Spleen (tissue), 11 donors: ENCODE measurements at regions not wholly inside any gene's neighbourhood (a gene's known extent, or its start where the extent isn't known, plus 50 kb on each side); places are given as distances from the start of the nearest gene placed in this dataset.

Experiments used
- DNase-seq: peaks from one replicate; pipeline ENCODE4 v3.0.0-alpha.2; 2020
- H3K27ac ChIP-seq, 8 donors: fragments of 200-600 bp; sonication (generic) in 7 of 8; 1 replicate in 4 of 8; 2 replicates in 4 of 8; pipeline versions ENCODE4 v1.5.0 to v1.8.0; 2016 to 2021; ENCODE audit warnings: inconsistent platforms in 4 of 8, mild to moderate bottlenecking in 4 of 8, moderate library complexity in 1 of 8
- H3K27me3 ChIP-seq, 7 donors: fragments of 200-600 bp; sonication (generic) in 6 of 7; replicated peaks in 1 of 7; 1 replicate in 4 of 7; 2 replicates in 3 of 7; pipeline versions ENCODE4 v1.5.0 to v1.8.0; 2016 to 2021; ENCODE audit warnings: inconsistent platforms in 3 of 7, mild to moderate bottlenecking in 1 of 7
- H3K36me3 ChIP-seq, 6 donors: fragments of 200-600 bp; sonication (generic) in 5 of 6; 1 replicate in 4 of 6; 2 replicates in 2 of 6; pipeline versions ENCODE4 v1.5.0 to v1.8.0; 2016 to 2021; ENCODE audit warnings: inconsistent platforms in 2 of 6
- H3K4me1 ChIP-seq, 6 donors: fragments of 200-600 bp; sonication (generic) in 5 of 6; 1 replicate in 3 of 6; 2 replicates in 3 of 6; pipeline versions ENCODE4 v1.5.0 to v1.8.0; 2016 to 2021; ENCODE audit warnings: inconsistent platforms in 3 of 6
- H3K4me3 ChIP-seq, 8 donors: fragments of 200-600 bp; sonication (generic) in 7 of 8; 1 replicate in 4 of 8; 2 replicates in 4 of 8; pipeline versions ENCODE4 v1.5.0 to v1.8.0; 2016 to 2021; ENCODE audit warnings: inconsistent platforms in 4 of 8, mild to moderate bottlenecking in 4 of 8, moderate library complexity in 2 of 8
- H3K9me3 ChIP-seq, 8 donors: fragments of 200-600 bp; sonication (generic) in 7 of 8; 1 replicate in 4 of 8; 2 replicates in 4 of 8; pipeline versions ENCODE4 v1.5.0 to v1.8.0; 2016 to 2021; ENCODE audit warnings: inconsistent platforms in 4 of 8
- POLR2A ChIP-seq, 3 donors: fragments of 450-650 bp; IDR thresholded peaks; one replicate each; pipeline ENCODE4 v1.5.1; 2017; ENCODE audit warnings: antibody characterized with exemption in 3 of 3, mild to moderate bottlenecking in 1 of 3
- POLR2AphosphoS5 ChIP-seq, 3 donors: sonication (generic); formaldehyde crosslinking; IDR thresholded peaks; one replicate each; pipeline ENCODE4 v1.5.1; 2017; ENCODE audit warnings: antibody characterized with exemption in 3 of 3
- WGBS, 5 donors: extraction: QIAGEN DNeasy Blood & Tissue Kit in 3 of 5; methylation state at CpG; one replicate each; pipeline versions ENCODE4 v1.1.5 to v1.1.7; 2013 to 2018; 5-methylcytosine and 5-hydroxymethylcytosine counted together
- intact Hi-C: fragments of 100-400 bp; cut with DNase I; formaldehyde crosslinking; loops from one replicate; pipeline ENCODE4 v1.15.0; 2023; ENCODE audit warnings: low total_unique reads
- TF ChIP-seq, protein P1 (sequence below), 11 experiments: fragments of 200-600 bp in 7 of 11; fragments of 450-650 bp in 4 of 11; sonication (generic) in 4 of 11; IDR thresholded peaks in 8 of 11; conservative IDR thresholded peaks in 3 of 11; 1 replicate in 7 of 11; 2 replicates in 4 of 11; pipeline versions ENCODE4 v1.4.0 to v1.8.0; 2016 to 2021; ENCODE audit warnings: antibody characterized with exemption in 11 of 11, inconsistent platforms in 4 of 11, mild to moderate bottlenecking in 1 of 11
- donor health status: healthy with polysubstance abuse.
- donor health status: DM: no; HTN: no; CAD: no; lungs with moderate emphysema.
- donor health status: DM: no; HTN: no; CAD: no.
- donor health status: Bipolar disorder and iron deficiency.
- donor health status: healthy.
- donor health status: DM: no; HTN: no; CAD: no.
- donor health status: DM: yes; HTN: yes; CAD: no.

- TF ChIP-seq, protein P1, sequence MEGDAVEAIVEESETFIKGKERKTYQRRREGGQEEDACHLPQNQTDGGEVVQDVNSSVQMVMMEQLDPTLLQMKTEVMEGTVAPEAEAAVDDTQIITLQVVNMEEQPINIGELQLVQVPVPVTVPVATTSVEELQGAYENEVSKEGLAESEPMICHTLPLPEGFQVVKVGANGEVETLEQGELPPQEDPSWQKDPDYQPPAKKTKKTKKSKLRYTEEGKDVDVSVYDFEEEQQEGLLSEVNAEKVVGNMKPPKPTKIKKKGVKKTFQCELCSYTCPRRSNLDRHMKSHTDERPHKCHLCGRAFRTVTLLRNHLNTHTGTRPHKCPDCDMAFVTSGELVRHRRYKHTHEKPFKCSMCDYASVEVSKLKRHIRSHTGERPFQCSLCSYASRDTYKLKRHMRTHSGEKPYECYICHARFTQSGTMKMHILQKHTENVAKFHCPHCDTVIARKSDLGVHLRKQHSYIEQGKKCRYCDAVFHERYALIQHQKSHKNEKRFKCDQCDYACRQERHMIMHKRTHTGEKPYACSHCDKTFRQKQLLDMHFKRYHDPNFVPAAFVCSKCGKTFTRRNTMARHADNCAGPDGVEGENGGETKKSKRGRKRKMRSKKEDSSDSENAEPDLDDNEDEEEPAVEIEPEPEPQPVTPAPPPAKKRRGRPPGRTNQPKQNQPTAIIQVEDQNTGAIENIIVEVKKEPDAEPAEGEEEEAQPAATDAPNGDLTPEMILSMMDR (IDR thresholded peaks at IDR 0.05 in 8 of 11, conservative IDR thresholded peaks at IDR 0.05 in 3 of 11), result no peak
- no peak for TF ChIP-seq POLR2AphosphoS5 (IDR thresholded peaks at IDR 0.05)
- TF ChIP-seq POLR2A (IDR thresholded peaks at IDR 0.05), result no peak
- intact Hi-C loops, result no loop called here
- Histone ChIP-seq H3K4me3 (no peak overlapping the region), H3K9me3 (no peaks in the 10 kb centered on the region), H3K36me3 (no peaks in the 10 kb centered on the region), H3K27ac (no peak overlapping the region), H3K4me1 (no peaks in the 10 kb centered on the region), H3K27me3 (no peaks in the 10 kb centered on the region)
- DNase-seq, result no peak
Measured at GRCh38 chr18:51908598-51908944, 431.4 kb upstream of the DCC start.

GRCh38 chr18:51911584-51911983, 428.4 kb upstream of the DCC start:
- Histone ChIP-seq H3K27me3 (no peaks in the 10 kb centered on the region), H3K27ac (no peak overlapping the region), H3K9me3 (no peaks in the 10 kb centered on the region), H3K36me3 (no peaks in the 10 kb centered on the region), H3K4me3 (no peak overlapping the region), H3K4me1 (no peaks in the 10 kb centered on the region)
- TF ChIP-seq, protein P1 (IDR thresholded peaks at IDR 0.05 in 8 of 11, conservative IDR thresholded peaks at IDR 0.05 in 3 of 11), result no peak
- no peak for TF ChIP-seq POLR2AphosphoS5 (IDR thresholded peaks at IDR 0.05)
- no peak for TF ChIP-seq POLR2A (IDR thresholded peaks at IDR 0.05)
- intact Hi-C loops, result no loop called here
- DNase-seq, result no peak
- 68 to 85% (median 76%) methylated on average over 3 of the region's 3 CpGs for WGBS, 5 donors

- TF ChIP-seq POLR2AphosphoS5 (IDR thresholded peaks at IDR 0.05), result no peak
- no peak for TF ChIP-seq POLR2A (IDR thresholded peaks at IDR 0.05)
- TF ChIP-seq, protein P1 (IDR thresholded peaks at IDR 0.05 in 8 of 11, conservative IDR thresholded peaks at IDR 0.05 in 3 of 11), result no peak
- Histone ChIP-seq H3K27me3 (no peaks in the 10 kb centered on the region), H3K36me3 (no peaks in the 10 kb centered on the region), H3K9me3 (no peaks in the 10 kb centered on the region), H3K27ac (no peak overlapping the region), H3K4me1 (no peaks in the 10 kb centered on the region), H3K4me3 (no peak overlapping the region)
- intact Hi-C loops, result no loop called here
- DNase-seq, result no peak
Measured at GRCh38 chr18:51912381-51912780, 427.6 kb upstream of the DCC start.

DNA sequence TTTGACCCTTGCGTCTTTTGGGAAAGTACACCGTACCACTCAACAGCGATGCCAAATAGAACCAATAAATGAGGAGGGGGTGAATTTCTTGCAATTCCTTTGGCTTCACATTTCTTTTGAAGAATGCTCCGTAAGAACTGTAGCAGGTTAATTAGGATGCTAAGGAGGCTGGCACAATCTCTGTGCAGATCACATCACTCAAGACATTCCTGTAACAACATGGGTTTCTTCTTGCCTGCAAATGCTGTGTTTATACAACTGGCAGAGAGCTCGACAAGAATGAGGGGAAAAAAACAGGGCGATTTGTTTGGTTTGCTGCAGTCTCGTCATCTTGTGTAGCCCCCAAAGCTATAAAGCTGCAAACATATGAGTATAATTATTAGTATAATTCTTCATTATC, 424.8 kb upstream of the DCC start:
- 65 to 72% (median 67%) methylated on average over 7 of the region's 7 CpGs for WGBS, 5 donors
- H3K4me1 ChIP-seq, result no peaks in the 10 kb centered on the region
- no peak overlapping the region for H3K27ac ChIP-seq
- no peaks in the 10 kb centered on the region for H3K36me3 ChIP-seq
- H3K9me3 ChIP-seq, result no peaks in the 10 kb centered on the region
- intact Hi-C loops, result no loop called here
- H3K27me3 ChIP-seq, result no peaks in the 10 kb centered on the region
- TF ChIP-seq POLR2AphosphoS5 (IDR thresholded peaks at IDR 0.05), result no peak
- no peak for TF ChIP-seq POLR2A (IDR thresholded peaks at IDR 0.05)
- TF ChIP-seq, protein P1 (IDR thresholded peaks at IDR 0.05 in 8 of 11, conservative IDR thresholded peaks at IDR 0.05 in 3 of 11), result no peak
- no peak for DNase-seq
- H3K4me3 ChIP-seq, result no peak overlapping the region
